GM12891 (cell line): ENCODE measurements at regions not wholly inside any gene's neighbourhood (a gene's known extent, or its start where the extent isn't known, plus 50 kb on each side); places are given as distances from the start of the nearest gene placed in this dataset.

Experiments used
- POLR2A ChIP-seq: IDR thresholded peaks from 2 replicates; pipeline ENCODE4 v1.6.1; 2011; ENCODE audit warnings: low read depth, low read length, control low read depth
- POLR2AphosphoS5 ChIP-seq: IDR thresholded peaks from 2 replicates; pipeline ENCODE4 v1.6.1; 2011; ENCODE audit warnings: low read depth, low read length, control low read depth
- TAF1 ChIP-seq: IDR thresholded peaks from 2 replicates; pipeline ENCODE4 v1.6.1; 2011; ENCODE audit warnings: low read depth, low read length, control low read depth

DNA sequence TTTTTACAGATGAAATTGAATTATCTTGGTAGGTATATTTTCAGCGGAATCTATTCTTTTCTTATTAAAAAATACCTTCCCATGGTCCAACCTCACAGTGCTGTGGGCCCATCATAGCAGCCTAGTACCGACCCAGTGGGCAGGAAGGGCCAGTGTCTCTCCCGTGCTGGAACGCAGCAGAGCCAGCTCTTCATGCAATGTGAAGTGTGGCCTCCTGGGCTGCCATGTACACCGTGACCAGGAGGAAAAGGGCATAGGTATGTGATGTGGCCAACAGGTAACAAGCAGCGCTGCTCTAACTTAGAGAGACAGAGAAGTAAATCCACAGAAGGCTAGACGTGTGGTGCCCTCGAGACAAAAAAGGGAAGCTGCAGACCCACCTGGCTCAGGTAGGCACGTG is 221.1 kb upstream of the SALL3 start:
- TF ChIP-seq POLR2A (no peak), TAF1 (no peak), POLR2AphosphoS5 (no peak)
